Erythroblast (primary cell): ENCODE measurements at regions not wholly inside any gene's neighbourhood (a gene's known extent, or its start where the extent isn't known, plus 50 kb on each side); places are given as distances from the start of the nearest gene placed in this dataset.

ENCODE experiments used
- GATA1 ChIP-seq: IDR thresholded peaks from 2 replicates; pipeline ENCODE4 v1.6.1; 2011; ENCODE audit warnings: low read depth, mild to moderate bottlenecking, control low read depth, low read length, moderate library complexity
- POLR2A ChIP-seq: IDR thresholded peaks from 2 replicates; pipeline ENCODE4 v1.6.1; 2011; ENCODE audit warnings: mild to moderate bottlenecking, low read length

- no peak for TF ChIP-seq POLR2A
- no peak for TF ChIP-seq GATA1
These were observed 1110.6 kb downstream of the SLC6A15 start for GRCh38 chr12:83801972-83802371.
